ENCODE measurements at regions not wholly inside any gene's neighbourhood (a gene's known extent, or its start where the extent isn't known, plus 50 kb on each side); places are given as distances from the start of the nearest gene placed in this dataset.

- TF ChIP-seq CTCF (IDR thresholded peaks at IDR 0.05) (no peak), POLR2A (IDR thresholded peaks at IDR 0.05) (no peak)
Measured at GRCh38 chr1:200275816-200276453, 133.9 kb downstream of the ZNF281 start.
